ENCODE measurements at regions not wholly inside any gene's neighbourhood (a gene's known extent, or its start where the extent isn't known, plus 50 kb on each side); places are given as distances from the start of the nearest gene placed in this dataset.

DNA sequence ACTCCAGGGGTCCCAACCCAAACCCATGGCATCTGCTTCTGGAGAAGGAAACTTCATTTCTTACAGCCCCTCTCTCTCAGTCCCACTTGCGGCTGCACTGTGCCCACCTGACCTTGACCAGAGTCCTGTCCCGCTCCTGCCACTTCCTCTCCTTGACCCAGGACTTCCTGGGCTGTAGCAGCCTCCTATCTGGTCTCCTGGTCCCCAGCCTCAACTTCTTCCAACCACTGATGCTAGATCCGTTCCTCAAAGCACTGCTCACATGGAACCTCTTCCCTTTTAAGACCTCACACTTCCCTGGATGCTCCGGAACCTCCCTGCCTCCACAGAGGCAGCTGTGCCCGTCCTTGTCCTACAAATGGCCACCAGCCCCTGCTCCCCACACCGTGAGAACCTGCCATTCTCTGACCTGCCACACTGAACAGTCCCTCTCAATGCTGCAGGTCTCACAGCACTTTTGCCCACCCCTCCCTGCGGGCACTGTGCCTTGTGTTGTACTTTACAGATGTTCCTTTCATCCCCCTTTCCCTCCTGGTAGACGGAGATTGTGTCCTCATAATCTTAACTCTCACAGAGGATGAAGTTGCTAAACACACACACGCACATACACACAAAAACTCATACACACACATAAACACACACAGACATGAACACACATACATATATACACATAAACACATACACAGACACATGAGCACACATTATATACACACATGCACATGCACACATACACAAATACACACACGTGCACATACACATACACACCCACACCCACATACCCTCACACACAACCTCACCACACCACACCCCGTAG lies 59.6 kb upstream of the NXT1 start:
- Histone ChIP-seq H3K9me3 (ENCODE audit: control insufficient read depth in 2 of 2, low read length in 2 of 2) (no peaks in the 10 kb centered on the region), H3K4me1 (ENCODE audit: control insufficient read depth, insufficient read depth, low read length) (peaks cover 3% of the 10 kb centered on the region), H3K36me3 (ENCODE audit: control insufficient read depth in 2 of 2, insufficient read depth in 2 of 2, low read length in 2 of 2) (no peaks in the 10 kb centered on the region), H3K9ac (ENCODE audit: low read length in 2 of 2) (no peak overlapping the region), H3K4me3 (ENCODE audit: low read length in 2 of 2) (no peak overlapping the region), H3K27me3 (ENCODE audit: control insufficient read depth in 1 of 2, insufficient read depth in 2 of 2, low read length in 2 of 2) (no peaks in the 10 kb centered on the region), H3K27ac (ENCODE audit: low read length) (no peak overlapping the region)

DNA sequence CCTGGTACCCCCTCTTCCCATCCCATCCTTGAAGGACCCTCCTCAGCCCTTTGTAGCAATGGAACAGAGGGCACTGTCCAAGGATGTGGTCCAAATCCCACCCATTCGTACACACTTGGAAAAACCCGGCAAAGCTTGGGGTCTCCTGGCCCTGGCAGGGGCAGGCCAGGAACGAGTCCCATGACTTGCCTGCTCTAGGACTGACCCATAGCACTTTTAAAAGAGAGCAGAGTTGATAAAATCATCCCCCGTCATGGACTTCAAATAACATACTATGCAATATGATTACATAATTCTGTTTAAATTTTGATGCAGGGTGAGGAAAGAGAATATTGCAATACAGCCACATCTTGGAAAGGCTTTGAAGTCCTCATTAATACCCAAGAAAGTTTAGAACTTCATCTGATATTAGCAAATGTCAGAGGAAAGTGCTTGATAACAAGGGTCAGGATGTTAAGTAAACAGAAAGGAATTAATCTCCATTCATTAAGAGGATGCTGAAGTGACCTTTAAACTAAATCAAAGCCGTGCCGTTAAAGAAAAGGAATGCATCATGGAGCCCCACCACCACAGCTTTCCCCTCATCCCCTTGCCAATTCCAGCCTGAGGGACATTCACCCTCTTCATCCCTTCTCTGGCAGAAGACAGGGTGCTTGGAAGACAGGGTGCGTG lies 60.7 kb upstream of the NXT1 start:
- Histone ChIP-seq H3K9ac (ENCODE audit: low read length in 2 of 2) (no peak overlapping the region), H3K4me1 (ENCODE audit: control insufficient read depth, insufficient read depth, low read length) (peaks cover 3% of the 10 kb centered on the region), H3K27ac (ENCODE audit: low read length) (no peak overlapping the region), H3K9me3 (ENCODE audit: control insufficient read depth in 2 of 2, low read length in 2 of 2) (no peaks in the 10 kb centered on the region), H3K27me3 (ENCODE audit: control insufficient read depth in 1 of 2, insufficient read depth in 2 of 2, low read length in 2 of 2) (no peaks in the 10 kb centered on the region), H3K4me3 (ENCODE audit: low read length in 2 of 2) (no peak overlapping the region), H3K36me3 (ENCODE audit: control insufficient read depth in 2 of 2, insufficient read depth in 2 of 2, low read length in 2 of 2) (no peaks in the 10 kb centered on the region)

DNA sequence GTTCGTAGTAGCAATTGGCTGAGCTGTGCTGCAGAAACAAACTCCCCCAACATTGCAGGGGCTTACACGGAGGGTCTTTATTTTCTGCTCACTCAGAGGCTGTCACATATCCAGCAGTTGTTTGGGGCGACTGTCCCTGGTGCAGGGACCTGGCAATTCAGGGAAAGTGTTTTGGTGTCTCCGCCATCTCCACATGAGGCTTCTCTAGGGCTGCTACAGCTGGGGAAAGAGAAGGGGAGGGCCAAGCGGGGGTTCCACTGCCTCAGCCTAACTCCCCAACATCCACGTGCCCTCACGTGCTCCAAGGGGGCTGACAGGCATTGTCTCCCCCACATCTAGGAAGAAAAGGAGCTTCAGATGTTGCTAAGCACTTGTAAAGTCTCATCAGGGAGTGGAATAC lies 61.3 kb upstream of the NXT1 start:
- Histone ChIP-seq H3K9ac (ENCODE audit: low read length in 2 of 2) (no peak overlapping the region), H3K27me3 (ENCODE audit: control insufficient read depth in 1 of 2, insufficient read depth in 2 of 2, low read length in 2 of 2) (no peaks in the 10 kb centered on the region), H3K4me3 (ENCODE audit: low read length in 2 of 2) (no peak overlapping the region), H3K36me3 (ENCODE audit: control insufficient read depth in 2 of 2, insufficient read depth in 2 of 2, low read length in 2 of 2) (no peaks in the 10 kb centered on the region), H3K4me1 (ENCODE audit: control insufficient read depth, insufficient read depth, low read length) (peaks cover 3% of the 10 kb centered on the region), H3K27ac (ENCODE audit: low read length) (no peak overlapping the region), H3K9me3 (ENCODE audit: control insufficient read depth in 2 of 2, low read length in 2 of 2) (no peaks in the 10 kb centered on the region)

DNA sequence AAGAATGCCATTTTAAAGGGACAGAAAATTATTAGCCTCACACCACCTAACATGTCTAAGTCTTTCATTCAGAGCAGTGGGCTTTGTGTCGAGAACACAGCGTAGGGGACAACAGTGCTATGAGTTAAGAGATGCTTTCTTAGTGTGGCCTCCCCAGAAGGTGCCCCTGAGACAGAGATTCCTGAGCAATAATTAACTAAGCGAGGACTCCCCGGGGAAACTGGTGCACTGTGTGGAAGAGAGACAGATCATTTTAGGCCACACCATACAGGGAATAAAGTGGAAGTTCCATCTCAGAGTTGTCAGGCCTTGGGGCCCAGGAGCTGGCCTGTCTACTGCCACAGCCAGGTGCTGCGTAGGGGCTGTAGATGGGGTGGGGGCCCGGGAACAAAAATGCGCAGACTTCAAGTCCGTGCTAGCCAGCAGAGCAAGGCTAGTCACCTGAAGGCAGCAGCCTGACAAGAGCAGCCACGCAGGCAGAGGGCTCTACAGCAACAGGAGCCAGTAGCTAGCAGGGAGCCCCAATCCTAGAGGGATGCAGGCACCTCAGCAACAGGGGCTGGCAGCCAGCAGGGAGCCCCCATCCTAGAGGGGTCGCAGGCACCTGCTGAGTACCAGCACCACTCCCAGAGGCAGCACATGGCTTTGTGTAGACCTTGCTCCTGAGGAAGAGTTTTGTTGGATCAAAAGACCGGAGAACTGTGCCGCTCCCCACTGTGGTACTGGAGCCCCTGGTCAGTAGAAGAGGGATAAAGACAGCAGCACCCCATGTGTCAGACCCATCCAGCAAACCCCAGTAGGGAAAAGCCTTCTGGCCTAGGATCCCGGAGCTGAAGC lies 63.0 kb upstream of the NXT1 start:
- Histone ChIP-seq H3K4me1 (ENCODE audit: control insufficient read depth, insufficient read depth, low read length) (no peaks in the 10 kb centered on the region), H3K27me3 (ENCODE audit: control insufficient read depth in 1 of 2, insufficient read depth in 2 of 2, low read length in 2 of 2) (no peaks in the 10 kb centered on the region), H3K36me3 (ENCODE audit: control insufficient read depth in 2 of 2, insufficient read depth in 2 of 2, low read length in 2 of 2) (no peaks in the 10 kb centered on the region), H3K9ac (ENCODE audit: low read length in 2 of 2) (no peak overlapping the region), H3K4me3 (ENCODE audit: low read length in 2 of 2) (no peak overlapping the region), H3K27ac (ENCODE audit: low read length) (no peak overlapping the region), H3K9me3 (ENCODE audit: control insufficient read depth in 2 of 2, low read length in 2 of 2) (no peaks in the 10 kb centered on the region)

DNA sequence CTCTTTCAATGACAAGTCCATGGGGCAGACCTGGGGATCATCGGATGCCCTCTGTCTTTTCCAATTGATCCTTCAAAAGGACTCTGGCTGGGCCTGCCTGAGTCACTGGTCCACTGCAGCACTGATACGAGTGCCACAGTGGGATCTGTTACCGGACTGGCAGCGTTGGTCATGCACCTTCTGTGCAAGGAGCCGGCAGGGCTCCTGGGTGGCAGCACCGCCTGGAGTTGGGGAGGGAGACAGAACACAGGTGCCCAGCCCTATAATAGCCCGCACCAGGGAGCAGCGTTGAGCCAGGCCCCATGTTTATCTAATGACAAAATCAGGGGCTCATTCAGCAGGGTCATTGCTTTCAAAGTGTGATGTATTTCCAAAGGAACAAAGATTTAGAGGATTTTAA lies 64.2 kb upstream of the NXT1 start:
- Histone ChIP-seq H3K27me3 (ENCODE audit: control insufficient read depth in 1 of 2, insufficient read depth in 2 of 2, low read length in 2 of 2) (no peaks in the 10 kb centered on the region), H3K9me3 (ENCODE audit: control insufficient read depth in 2 of 2, low read length in 2 of 2) (no peaks in the 10 kb centered on the region), H3K36me3 (ENCODE audit: control insufficient read depth in 2 of 2, insufficient read depth in 2 of 2, low read length in 2 of 2) (no peaks in the 10 kb centered on the region), H3K9ac (ENCODE audit: low read length in 2 of 2) (no peak overlapping the region), H3K4me1 (ENCODE audit: control insufficient read depth, insufficient read depth, low read length) (no peaks in the 10 kb centered on the region), H3K4me3 (ENCODE audit: low read length in 2 of 2) (no peak overlapping the region), H3K27ac (ENCODE audit: low read length) (no peak overlapping the region)

DNA sequence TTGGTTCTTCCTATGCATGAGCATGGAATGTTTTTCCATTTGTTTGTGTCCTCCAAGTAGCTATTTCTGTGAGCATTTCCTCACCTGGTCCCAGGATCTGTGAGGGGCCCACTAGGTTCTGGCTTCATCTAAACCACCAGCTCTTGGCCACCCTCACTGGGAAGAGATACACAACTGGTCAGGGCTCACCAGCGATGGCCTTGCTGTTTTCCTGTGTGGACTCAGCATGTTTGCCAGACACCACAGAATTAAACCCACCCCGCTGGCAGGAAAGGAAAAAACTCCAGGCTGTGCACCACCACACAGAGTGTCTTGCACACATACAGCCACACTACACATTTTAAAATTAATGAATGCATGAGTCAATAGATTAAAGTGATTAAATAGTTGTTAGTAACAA lies 65.1 kb upstream of the NXT1 start:
- Histone ChIP-seq H3K27ac (ENCODE audit: low read length) (no peak overlapping the region), H3K9ac (ENCODE audit: low read length in 2 of 2) (no peak overlapping the region), H3K36me3 (ENCODE audit: control insufficient read depth in 2 of 2, insufficient read depth in 2 of 2, low read length in 2 of 2) (no peaks in the 10 kb centered on the region), H3K9me3 (ENCODE audit: control insufficient read depth in 2 of 2, low read length in 2 of 2) (no peaks in the 10 kb centered on the region), H3K4me3 (ENCODE audit: low read length in 2 of 2) (no peak overlapping the region), H3K4me1 (ENCODE audit: control insufficient read depth, insufficient read depth, low read length) (no peaks in the 10 kb centered on the region), H3K27me3 (ENCODE audit: control insufficient read depth in 1 of 2, insufficient read depth in 2 of 2, low read length in 2 of 2) (no peaks in the 10 kb centered on the region)

DNA sequence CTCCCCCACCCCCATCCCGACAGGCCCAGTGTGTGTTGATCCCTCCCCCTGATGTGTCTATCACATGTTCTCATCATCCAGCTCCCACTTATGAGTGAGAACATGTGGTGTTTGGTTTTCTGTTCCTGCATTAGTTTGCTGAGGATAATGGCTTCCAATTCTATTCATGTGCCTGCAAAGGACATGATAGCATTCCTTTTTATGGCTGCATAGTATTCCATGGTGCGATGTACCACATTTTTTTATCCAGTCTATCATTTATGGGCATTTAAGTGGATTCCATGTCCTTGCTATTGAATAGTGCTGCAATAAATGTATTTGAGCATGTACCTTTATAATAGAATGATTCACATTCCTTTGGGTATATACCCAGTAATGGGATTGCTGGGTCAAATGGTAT lies 66.6 kb upstream of the NXT1 start:
- Histone ChIP-seq H3K9ac (ENCODE audit: low read length in 2 of 2) (no peak overlapping the region), H3K4me1 (ENCODE audit: control insufficient read depth, insufficient read depth, low read length) (no peaks in the 10 kb centered on the region), H3K36me3 (ENCODE audit: control insufficient read depth in 2 of 2, insufficient read depth in 2 of 2, low read length in 2 of 2) (no peaks in the 10 kb centered on the region), H3K27ac (ENCODE audit: low read length) (no peak overlapping the region), H3K9me3 (ENCODE audit: control insufficient read depth in 2 of 2, low read length in 2 of 2) (no peaks in the 10 kb centered on the region), H3K4me3 (ENCODE audit: low read length in 2 of 2) (no peak overlapping the region), H3K27me3 (ENCODE audit: control insufficient read depth in 1 of 2, insufficient read depth in 2 of 2, low read length in 2 of 2) (no peaks in the 10 kb centered on the region)

DNA sequence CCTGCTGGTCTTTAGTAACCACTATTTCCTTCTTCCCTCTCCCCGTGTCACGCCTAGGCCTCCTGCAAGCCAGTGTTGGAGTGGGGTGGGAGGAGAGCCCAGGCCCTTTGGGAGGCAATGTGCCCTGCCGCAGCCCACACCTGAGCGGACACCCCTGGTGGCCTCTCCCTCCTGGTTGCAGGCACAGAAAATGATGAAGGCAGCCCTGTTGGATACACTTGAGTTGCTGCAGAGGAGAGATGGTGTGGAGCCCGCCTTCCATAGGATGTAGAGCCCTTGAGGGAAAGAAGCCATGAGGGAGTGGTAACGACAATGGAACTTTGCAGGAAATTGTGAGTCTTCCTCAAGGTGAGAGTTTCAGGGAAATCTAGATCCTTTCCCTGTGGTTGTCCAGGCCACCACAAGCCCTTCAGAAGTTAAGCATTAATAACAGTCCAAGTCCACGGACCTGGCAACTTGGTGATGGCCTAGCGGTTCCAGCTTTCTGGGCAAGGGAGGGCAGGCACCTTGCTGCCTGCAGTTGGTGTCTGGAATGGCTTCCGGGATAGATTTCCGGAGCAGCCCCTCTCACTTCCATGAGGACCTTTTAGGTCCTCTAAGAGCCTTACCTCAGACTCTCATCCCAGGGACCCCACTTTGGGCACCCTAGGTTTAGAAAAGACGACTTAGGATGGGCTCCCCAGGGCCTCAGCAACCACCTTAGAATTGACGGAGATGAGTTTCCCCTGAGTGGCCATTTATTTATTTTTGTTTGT lies 67.3 kb upstream of the NXT1 start:
- Histone ChIP-seq H3K27me3 (ENCODE audit: control insufficient read depth in 1 of 2, insufficient read depth in 2 of 2, low read length in 2 of 2) (no peaks in the 10 kb centered on the region), H3K4me3 (ENCODE audit: low read length in 2 of 2) (no peak overlapping the region), H3K27ac (ENCODE audit: low read length) (no peak overlapping the region), H3K9ac (ENCODE audit: low read length in 2 of 2) (no peak overlapping the region), H3K4me1 (ENCODE audit: control insufficient read depth, insufficient read depth, low read length) (no peaks in the 10 kb centered on the region), H3K9me3 (ENCODE audit: control insufficient read depth in 2 of 2, low read length in 2 of 2) (no peaks in the 10 kb centered on the region), H3K36me3 (ENCODE audit: control insufficient read depth in 2 of 2, insufficient read depth in 2 of 2, low read length in 2 of 2) (no peaks in the 10 kb centered on the region)

DNA sequence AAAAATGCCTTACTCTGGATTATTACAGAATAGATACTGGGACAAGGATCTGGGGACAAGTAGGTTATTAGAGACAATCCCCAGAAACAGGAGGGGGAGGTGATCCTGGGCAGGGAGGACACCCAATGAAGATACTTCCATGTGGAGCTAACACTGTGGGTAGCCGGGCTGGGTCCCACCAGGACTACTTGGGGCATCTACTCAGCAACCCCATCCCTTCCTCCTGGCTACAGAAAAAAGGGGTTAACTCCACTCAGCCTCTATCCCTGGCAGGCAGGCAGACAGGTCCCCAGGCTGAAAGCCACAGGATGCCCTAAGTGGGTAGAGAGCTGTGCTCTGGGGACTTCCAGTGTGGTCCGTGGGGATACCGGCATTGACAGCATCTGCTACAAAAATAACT lies 68.0 kb upstream of the NXT1 start:
- H3K9ac ChIP-seq (ENCODE audit: low read length in 2 of 2): no peak overlapping the region

DNA sequence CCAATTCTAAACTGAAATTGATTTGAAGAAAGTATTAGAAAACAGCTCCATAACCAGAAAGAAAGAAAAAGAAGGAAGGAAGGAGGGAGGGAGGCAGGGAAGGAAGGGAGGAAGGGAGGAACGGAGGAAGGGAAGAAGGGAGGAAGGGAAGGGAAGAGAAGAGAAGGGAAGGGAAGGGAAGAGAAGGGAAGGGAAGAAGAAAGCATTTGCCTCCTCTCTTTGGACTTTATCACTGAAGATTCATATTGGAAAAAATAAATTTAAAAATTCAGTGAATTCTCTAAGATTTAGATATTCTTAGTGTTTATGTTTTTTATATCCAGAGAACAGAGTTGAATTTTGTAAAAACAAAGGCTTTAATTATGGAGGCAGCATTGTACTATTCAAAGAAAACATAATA lies 68.5 kb upstream of the NXT1 start:
- no peaks in the 10 kb centered on the region for H3K4me1 ChIP-seq (ENCODE audit: control insufficient read depth, insufficient read depth, low read length)
- no peak overlapping the region for H3K27ac ChIP-seq (ENCODE audit: low read length)
- H3K9me3 ChIP-seq (ENCODE audit: control insufficient read depth in 2 of 2, low read length in 2 of 2): no peaks in the 10 kb centered on the region
- no peak overlapping the region for H3K4me3 ChIP-seq (ENCODE audit: low read length in 2 of 2)
- no peaks in the 10 kb centered on the region for H3K27me3 ChIP-seq (ENCODE audit: control insufficient read depth in 1 of 2, insufficient read depth in 2 of 2, low read length in 2 of 2)
- no peak overlapping the region for H3K9ac ChIP-seq (ENCODE audit: low read length in 2 of 2)
- no peaks in the 10 kb centered on the region for H3K36me3 ChIP-seq (ENCODE audit: control insufficient read depth in 2 of 2, insufficient read depth in 2 of 2, low read length in 2 of 2)

More for the DNA sequence above, 68.0 kb upstream of the NXT1 start:
- H3K27ac ChIP-seq (ENCODE audit: low read length): no peak overlapping the region
- no peaks in the 10 kb centered on the region for H3K36me3 ChIP-seq (ENCODE audit: control insufficient read depth in 2 of 2, insufficient read depth in 2 of 2, low read length in 2 of 2)
- no peaks in the 10 kb centered on the region for H3K27me3 ChIP-seq (ENCODE audit: control insufficient read depth in 1 of 2, insufficient read depth in 2 of 2, low read length in 2 of 2)
- H3K4me3 ChIP-seq (ENCODE audit: low read length in 2 of 2): no peak overlapping the region
- H3K4me1 ChIP-seq (ENCODE audit: control insufficient read depth, insufficient read depth, low read length): no peaks in the 10 kb centered on the region
- H3K9me3 ChIP-seq (ENCODE audit: control insufficient read depth in 2 of 2, low read length in 2 of 2): no peaks in the 10 kb centered on the region

Measured in stomach smooth muscle (tissue), 2 donors.